HG02970 (cell line): ENCODE measurements at regions not wholly inside any gene's neighbourhood (a gene's known extent, or its start where the extent isn't known, plus 50 kb on each side); places are given as distances from the start of the nearest gene placed in this dataset.
"Not testable (repeated sequence)": the region's sequence is repeated elsewhere in the genome, so short reads cannot be mapped to it uniquely, and the experiment has no call there.

Experiments
- ATAC-seq: cut with Tn5 transposase; IDR thresholded peaks from one replicate; pipeline ENCODE4 v1.9.1; 2021; ENCODE audit warnings: mild to moderate bottlenecking, moderate library complexity, moderate number of reproducible peaks; ENCODE audit not compliant: unreplicated experiment, low FRiP score

GRCh38 chr10:4150676-4151075, 365.7 kb upstream of the KLF6 start:
- ATAC-seq: no peak

- not testable (repeated sequence) for ATAC-seq
Measured at GRCh38 chr10:4149460-4149859, 364.5 kb upstream of the KLF6 start.

GRCh38 chr10:4147245-4147644, 362.2 kb upstream of the KLF6 start:
- no peak for ATAC-seq

GRCh38 chr10:4144817-4145216, 359.8 kb upstream of the KLF6 start:
- ATAC-seq: no peak

GRCh38 chr10:4141471-4141870, 356.5 kb upstream of the KLF6 start:
- ATAC-seq: no peak

GRCh38 chr10:4138146-4138721, 353.2 kb upstream of the KLF6 start:
- no peak for ATAC-seq

GRCh38 chr10:4137299-4137698, 352.3 kb upstream of the KLF6 start:
- ATAC-seq: no peak

- peak; percentile 55 for ATAC-seq
Measured at GRCh38 chr10:4136121-4136520, 351.1 kb upstream of the KLF6 start.

- ATAC-seq: no peak
Measured at GRCh38 chr10:4132216-4132556, 347.2 kb upstream of the KLF6 start.

- peak; percentile 67 for ATAC-seq
Measured at GRCh38 chr10:4131407-4132215, 346.6 kb upstream of the KLF6 start.

- ATAC-seq: no peak
Measured at GRCh38 chr10:4130685-4131084, 345.7 kb upstream of the KLF6 start.

GRCh38 chr10:4129866-4130477, 345.0 kb upstream of the KLF6 start:
- ATAC-seq: no peak

GRCh38 chr10:4127518-4128315, 342.7 kb upstream of the KLF6 start:
- ATAC-seq: peak; percentile 44

- no peak for ATAC-seq
Measured at GRCh38 chr10:4125776-4126175, 340.8 kb upstream of the KLF6 start.

- ATAC-seq: peak; percentile 56
Measured at GRCh38 chr10:4121502-4122380, 336.7 kb upstream of the KLF6 start.

- ATAC-seq: no peak
Measured at GRCh38 chr10:4120096-4120853, 335.3 kb upstream of the KLF6 start.

- no peak for ATAC-seq
Measured at GRCh38 chr10:4119107-4119506, 334.1 kb upstream of the KLF6 start.

GRCh38 chr10:4117604-4118003, 332.6 kb upstream of the KLF6 start:
- no peak for ATAC-seq

- ATAC-seq: no peak
Measured at GRCh38 chr10:4111643-4112042, 326.6 kb upstream of the KLF6 start.
